GM23248 (cell line): ENCODE measurements at regions not wholly inside any gene's neighbourhood (a gene's known extent, or its start where the extent isn't known, plus 50 kb on each side); places are given as distances from the start of the nearest gene placed in this dataset.

ENCODE experiments used
- DNase-seq: peaks from one replicate; pipeline ENCODE4 v3.0.0-alpha.2; 2015
- H2AFZ ChIP-seq: fragments of 200-600 bp; sonication (generic); 2 replicates; pipeline ENCODE4 v1.6.1; 2016; ENCODE audit warnings: antibody characterized with exemption
- H3F3A ChIP-seq: fragments of 200-600 bp; sonication (generic); 2 replicates; pipeline ENCODE4 v1.6.1; 2016; ENCODE audit warnings: mild to moderate bottlenecking, antibody characterized with exemption, mixed run types; ENCODE audit not compliant: insufficient read depth
- H3K27ac ChIP-seq: fragments of 200-600 bp; sonication (generic); 2 replicates; pipeline ENCODE4 v1.5.1; 2016; ENCODE audit warnings: mild to moderate bottlenecking
- H3K27me3 ChIP-seq: fragments of 200-600 bp; sonication (generic); replicated peaks from 2 replicates; pipeline ENCODE4 v1.6.1; 2016; ENCODE audit warnings: mild to moderate bottlenecking; ENCODE audit not compliant: insufficient read depth
- H3K36me3 ChIP-seq: fragments of 200-600 bp; sonication (generic); 2 replicates; pipeline ENCODE4 v1.6.1; 2016; ENCODE audit warnings: low read depth, mild to moderate bottlenecking
- H3K4me1 ChIP-seq: fragments of 200-600 bp; sonication (generic); 2 replicates; pipeline ENCODE4 v1.6.1; 2016; ENCODE audit warnings: mild to moderate bottlenecking; ENCODE audit not compliant: insufficient read depth
- H3K4me2 ChIP-seq: fragments of 200-600 bp; sonication (generic); one replicate; pipeline ENCODE4 v1.6.1; 2016; ENCODE audit warnings: mild to moderate bottlenecking; ENCODE audit not compliant: unreplicated experiment
- H3K4me3 ChIP-seq: fragments of 200-600 bp; sonication (generic); 2 replicates; pipeline ENCODE4 v1.5.1; 2016; ENCODE audit warnings: mild to moderate bottlenecking
- H3K79me2 ChIP-seq: fragments of 200-600 bp; sonication (generic); 2 replicates; pipeline ENCODE4 v1.6.1; 2016; ENCODE audit warnings: mild to moderate bottlenecking; ENCODE audit not compliant: insufficient read depth
- H3K9ac ChIP-seq: fragments of 200-600 bp; sonication (generic); 2 replicates; pipeline ENCODE4 v1.6.1; 2016; ENCODE audit warnings: mild to moderate bottlenecking
- H3K9me2 ChIP-seq: fragments of 200-600 bp; sonication (generic); 2 replicates; pipeline ENCODE4 v1.6.1; 2016; ENCODE audit warnings: mixed run types, mild to moderate bottlenecking, moderate library complexity; ENCODE audit not compliant: insufficient read depth
- H3K9me3 ChIP-seq: fragments of 200-600 bp; sonication (generic); one replicate; pipeline ENCODE4 v1.6.1; 2017; ENCODE audit warnings: low read depth
- H4K20me1 ChIP-seq: fragments of 200-600 bp; sonication (generic); 2 replicates; pipeline ENCODE4 v1.6.0; 2016; ENCODE audit not compliant: insufficient read depth
- EZH2 ChIP-seq: fragments of 200-600 bp; sonication (generic); IDR thresholded peaks from 2 replicates; pipeline ENCODE4 v1.6.1; 2018; ENCODE audit warnings: antibody characterized with exemption, mild to moderate bottlenecking; ENCODE audit not compliant: insufficient read depth, poor library complexity, severe bottlenecking
- EZH2phosphoT487 ChIP-seq: fragments of 200-600 bp; sonication (generic); IDR thresholded peaks from 2 replicates; pipeline ENCODE4 v1.6.1; 2018; ENCODE audit warnings: antibody characterized with exemption, moderate library complexity, mild to moderate bottlenecking, low read depth; ENCODE audit not compliant: insufficient read depth
- WGBS, 2 experiments: methylation state at CpG; one replicate each; pipeline ENCODE4 v1.1.6; 2015 to 2017; ENCODE audit warnings: low lambda C conversion rate in 2 of 2, low coverage in 1 of 2; ENCODE audit errors: missing lambda C conversion rate in 2 of 2; 5-methylcytosine and 5-hydroxymethylcytosine counted together
- in situ Hi-C: fragments of 300-500 bp; cut with MboI; formaldehyde crosslinking; loops from 2 replicates; pipeline ENCODE4 v1.15.0; 2020

GRCh38 chr16:75931970-75932369 is 205.7 kb upstream of the CPHXL start:
- WGBS, 2 experiments, result 20 to 25% methylated on average over 1 of the region's 1 CpG
- Histone ChIP-seq H3F3A (no peaks in the 10 kb centered on the region), H3K4me2 (no peak overlapping the region), H3K27ac (no peak overlapping the region), H4K20me1 (no peaks in the 10 kb centered on the region), H3K79me2 (no peaks in the 10 kb centered on the region), H3K9me3 (no peaks in the 10 kb centered on the region), H3K9ac (no peak overlapping the region), H3K9me2 (no peaks in the 10 kb centered on the region), H3K4me3 (no peak overlapping the region), H2AFZ (no peak overlapping the region), H3K36me3 (no peaks in the 10 kb centered on the region), H3K4me1 (no peaks in the 10 kb centered on the region), H3K27me3 (no peaks in the 10 kb centered on the region)
- TF ChIP-seq EZH2 (no peak), EZH2phosphoT487 (no peak)
- no peak for DNase-seq
- in situ Hi-C loops, result no loop called here

- no peaks in the 10 kb centered on the region for H3F3A ChIP-seq
- no peaks in the 10 kb centered on the region for H3K27me3 ChIP-seq
- H3K4me1 ChIP-seq, result no peaks in the 10 kb centered on the region
- no peak overlapping the region for H3K27ac ChIP-seq
- no peak overlapping the region for H3K9ac ChIP-seq
- no peaks in the 10 kb centered on the region for H4K20me1 ChIP-seq
- H3K9me3 ChIP-seq, result no peaks in the 10 kb centered on the region
- no peak overlapping the region for H3K4me3 ChIP-seq
- H3K36me3 ChIP-seq, result no peaks in the 10 kb centered on the region
- DNase-seq, result no peak
- in situ Hi-C loops, result no loop called here
- H3K9me2 ChIP-seq, result no peaks in the 10 kb centered on the region
- WGBS, 2 experiments, result 34 to 41% methylated on average over 8 of the region's 8 CpGs
- H3K4me2 ChIP-seq, result no peak overlapping the region
- no peak overlapping the region for H2AFZ ChIP-seq
- TF ChIP-seq EZH2, result no peak
- no peak for TF ChIP-seq EZH2phosphoT487
- H3K79me2 ChIP-seq, result no peaks in the 10 kb centered on the region
Measured at GRCh38 chr16:75938818-75939217, 212.5 kb upstream of the CPHXL start.

- no peaks in the 10 kb centered on the region for H3K27me3 ChIP-seq
- in situ Hi-C loops, result no loop called here
- H3K9me2 ChIP-seq, result no peaks in the 10 kb centered on the region
- no peak for DNase-seq
- no peaks in the 10 kb centered on the region for H3K79me2 ChIP-seq
- H2AFZ ChIP-seq, result no peak overlapping the region
- 40 to 43% methylated on average over 3 of the region's 3 CpGs for WGBS, 2 experiments
- H3K4me2 ChIP-seq, result no peak overlapping the region
- no peaks in the 10 kb centered on the region for H3K9me3 ChIP-seq
- H3K27ac ChIP-seq, result no peak overlapping the region
- no peak overlapping the region for H3K9ac ChIP-seq
- TF ChIP-seq EZH2 (no peak), EZH2phosphoT487 (no peak)
- H3F3A ChIP-seq, result no peaks in the 10 kb centered on the region
- H4K20me1 ChIP-seq, result no peaks in the 10 kb centered on the region
- H3K36me3 ChIP-seq, result no peaks in the 10 kb centered on the region
- no peaks in the 10 kb centered on the region for H3K4me1 ChIP-seq
- no peak overlapping the region for H3K4me3 ChIP-seq
Measured at GRCh38 chr16:75942351-75942750, 216.1 kb upstream of the CPHXL start.

GRCh38 chr16:75942936-75943335 is 216.6 kb upstream of the CPHXL start:
- no peak overlapping the region for H2AFZ ChIP-seq
- H3K27me3 ChIP-seq, result no peaks in the 10 kb centered on the region
- TF ChIP-seq EZH2 (no peak), EZH2phosphoT487 (no peak)
- no peaks in the 10 kb centered on the region for H3K4me1 ChIP-seq
- no peaks in the 10 kb centered on the region for H3K36me3 ChIP-seq
- in situ Hi-C loops, result no loop called here
- no peak overlapping the region for H3K27ac ChIP-seq
- H3K9ac ChIP-seq, result no peak overlapping the region
- H4K20me1 ChIP-seq, result no peaks in the 10 kb centered on the region
- no peaks in the 10 kb centered on the region for H3K79me2 ChIP-seq
- H3K4me3 ChIP-seq, result no peak overlapping the region
- no peaks in the 10 kb centered on the region for H3F3A ChIP-seq
- no peak for DNase-seq
- no peak overlapping the region for H3K4me2 ChIP-seq
- H3K9me2 ChIP-seq, result no peaks in the 10 kb centered on the region
- WGBS, 2 experiments, result 0% methylated on average over 1 of the region's 1 CpG
- no peaks in the 10 kb centered on the region for H3K9me3 ChIP-seq
